ENCODE measurements at regions not wholly inside any gene's neighbourhood (a gene's known extent, or its start where the extent isn't known, plus 50 kb on each side); places are given as distances from the start of the nearest gene placed in this dataset.

DNA sequence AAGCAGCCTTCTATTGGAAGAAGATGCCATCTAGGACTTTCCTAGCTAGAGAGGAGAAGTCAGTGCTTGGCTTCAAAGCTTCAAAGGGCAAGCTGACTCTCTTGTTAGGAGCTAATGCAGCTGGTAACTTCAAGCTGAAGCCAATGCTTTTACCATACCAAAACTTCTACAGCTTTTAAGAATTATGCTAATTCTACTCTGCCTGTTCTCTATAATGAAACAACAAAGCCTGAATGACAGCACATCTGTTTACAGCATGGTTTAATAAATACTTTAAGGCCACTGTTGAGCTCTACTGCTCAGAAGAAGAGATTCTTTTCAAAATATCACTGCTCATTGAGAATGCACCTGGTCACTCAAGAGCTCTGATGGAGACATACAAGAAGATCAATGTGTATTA is 951.9 kb upstream of the LRRN3 start:
- TF ChIP-seq POLR2A (IDR thresholded peaks at IDR 0.05), result no peak
- TF ChIP-seq, protein P1, sequence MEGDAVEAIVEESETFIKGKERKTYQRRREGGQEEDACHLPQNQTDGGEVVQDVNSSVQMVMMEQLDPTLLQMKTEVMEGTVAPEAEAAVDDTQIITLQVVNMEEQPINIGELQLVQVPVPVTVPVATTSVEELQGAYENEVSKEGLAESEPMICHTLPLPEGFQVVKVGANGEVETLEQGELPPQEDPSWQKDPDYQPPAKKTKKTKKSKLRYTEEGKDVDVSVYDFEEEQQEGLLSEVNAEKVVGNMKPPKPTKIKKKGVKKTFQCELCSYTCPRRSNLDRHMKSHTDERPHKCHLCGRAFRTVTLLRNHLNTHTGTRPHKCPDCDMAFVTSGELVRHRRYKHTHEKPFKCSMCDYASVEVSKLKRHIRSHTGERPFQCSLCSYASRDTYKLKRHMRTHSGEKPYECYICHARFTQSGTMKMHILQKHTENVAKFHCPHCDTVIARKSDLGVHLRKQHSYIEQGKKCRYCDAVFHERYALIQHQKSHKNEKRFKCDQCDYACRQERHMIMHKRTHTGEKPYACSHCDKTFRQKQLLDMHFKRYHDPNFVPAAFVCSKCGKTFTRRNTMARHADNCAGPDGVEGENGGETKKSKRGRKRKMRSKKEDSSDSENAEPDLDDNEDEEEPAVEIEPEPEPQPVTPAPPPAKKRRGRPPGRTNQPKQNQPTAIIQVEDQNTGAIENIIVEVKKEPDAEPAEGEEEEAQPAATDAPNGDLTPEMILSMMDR (IDR thresholded peaks at IDR 0.05), result no peak
